Astrocyte of the cerebellum (primary cell): ENCODE measurements at regions not wholly inside any gene's neighbourhood (a gene's known extent, or its start where the extent isn't known, plus 50 kb on each side); places are given as distances from the start of the nearest gene placed in this dataset.

ENCODE experiments used
- DNase-seq: peaks from one replicate; pipeline ENCODE4 v3.0.0-alpha.2; 2011; ENCODE audit warnings: low read depth
- H3K4me3 ChIP-seq: 2 replicates; pipeline ENCODE4 v1.5.1; 2011; ENCODE audit warnings: mild to moderate bottlenecking, low read depth, low read length, moderate library complexity
- CTCF ChIP-seq: IDR thresholded peaks from 2 replicates; pipeline ENCODE4 v1.5.1; 2012; ENCODE audit warnings: low read length, low read depth, moderate library complexity, mild to moderate bottlenecking; ENCODE audit errors: missing control alignments
- in situ Hi-C: cut with HindIII; loops from 2 replicates; pipeline ENCODE4 v1.10.0; 2017; ENCODE audit warnings: low sequenced_read_pairs

GRCh38 chr10:52483587-52483986 is 169.5 kb downstream of the DKK1 start:
- DNase-seq = no peak
- in situ Hi-C loops = no loop called here
- H3K4me3 ChIP-seq = no peak overlapping the region
- no peak for TF ChIP-seq CTCF

GRCh38 chr10:52484206-52485065 is 170.4 kb downstream of the DKK1 start:
- no peak overlapping the region for H3K4me3 ChIP-seq
- in situ Hi-C loops = no loop called here
- TF ChIP-seq CTCF = no peak
- no peak for DNase-seq

- H3K4me3 ChIP-seq = no peak overlapping the region
- no peak for TF ChIP-seq CTCF
- DNase-seq = no peak
- in situ Hi-C loops = no loop called here
Measured at GRCh38 chr10:52485462-52485861, 171.4 kb downstream of the DKK1 start.

- peak; percentile 62 for DNase-seq
- no peak overlapping the region for H3K4me3 ChIP-seq
- TF ChIP-seq CTCF = no peak
- in situ Hi-C loops = no loop called here
Measured at GRCh38 chr10:52486840-52487611, 172.9 kb downstream of the DKK1 start.

GRCh38 chr10:52488606-52489485 is 174.8 kb downstream of the DKK1 start:
- H3K4me3 ChIP-seq = no peak overlapping the region
- peak; percentile 37 for TF ChIP-seq CTCF
- peak; percentile 43 for DNase-seq
- in situ Hi-C loops = no loop called here
